Tibial nerve (tissue), 4 donors: ENCODE measurements at regions not wholly inside any gene's neighbourhood (a gene's known extent, or its start where the extent isn't known, plus 50 kb on each side); places are given as distances from the start of the nearest gene placed in this dataset.

ENCODE experiments used
- DNase-seq, 2 donors: peaks; one replicate each; pipeline ENCODE4 v3.0.0-alpha.2; 2019; ENCODE audit warnings: low spot score in 2 of 2
- H3K27ac ChIP-seq, 4 donors: fragments of 200-600 bp; sonication (generic) in 3 of 4; one replicate each; pipeline ENCODE4 v1.5.1; 2017 to 2019; ENCODE audit warnings: mild to moderate bottlenecking in 1 of 4
- H3K27me3 ChIP-seq, 2 donors: fragments of 200-600 bp; sonication (generic) in 1 of 2; one replicate each; pipeline versions ENCODE4 v1.5.1 to v1.6.0; 2017 to 2019
- H3K36me3 ChIP-seq, 3 donors: fragments of 200-600 bp; sonication (generic); one replicate each; pipeline ENCODE4 v1.5.1; 2018 to 2019
- H3K4me1 ChIP-seq, 4 donors: fragments of 200-600 bp; sonication (generic) in 3 of 4; one replicate each; pipeline ENCODE4 v1.5.1; 2017 to 2019
- H3K4me3 ChIP-seq, 4 donors: fragments of 200-600 bp; sonication (generic) in 3 of 4; one replicate each; pipeline ENCODE4 v1.5.1; 2017 to 2019; ENCODE audit warnings: mild to moderate bottlenecking in 1 of 4, moderate library complexity in 1 of 4
- H3K9me3 ChIP-seq, 4 donors: fragments of 200-600 bp; sonication (generic) in 3 of 4; one replicate each; pipeline ENCODE4 v1.5.1; 2017 to 2019
- CTCF ChIP-seq, 5 experiments: fragments of 200-600 bp in 3 of 5; fragments of 450-650 bp in 2 of 5; sonication (generic) in 3 of 5; IDR thresholded peaks; one replicate each; pipeline ENCODE4 v1.5.1; 2016 to 2019; ENCODE audit warnings: antibody characterized with exemption in 5 of 5, mild to moderate bottlenecking in 3 of 5, moderate library complexity in 2 of 5
- EP300 ChIP-seq, 2 donors: sonication (generic); formaldehyde crosslinking; IDR thresholded peaks; one replicate each; pipeline ENCODE4 v1.6.1; 2017; ENCODE audit warnings: antibody characterized with exemption in 2 of 2, mild to moderate bottlenecking in 1 of 2
- POLR2A ChIP-seq, 2 donors: fragments of 450-650 bp; IDR thresholded peaks; one replicate each; pipeline ENCODE4 v1.6.1; 2017; ENCODE audit warnings: antibody characterized with exemption in 2 of 2, mild to moderate bottlenecking in 2 of 2, moderate library complexity in 2 of 2
- WGBS, 2 donors: methylation state at CpG; one replicate each; pipeline ENCODE4 v1.1.5; 2018; 5-methylcytosine and 5-hydroxymethylcytosine counted together

GRCh38 chr5:107230367-107230766 is 440.4 kb downstream of the EFNA5 start:
- WGBS, 2 donors = 79 to 90% methylated on average over 3 of the region's 3 CpGs

GRCh38 chr5:107228226-107228625 is 442.5 kb downstream of the EFNA5 start:
- Histone ChIP-seq H3K27ac (no peak overlapping the region), H3K36me3 (no peaks in the 10 kb centered on the region), H3K9me3 (no peaks in the 10 kb centered on the region), H3K4me1 (no peaks in the 10 kb centered on the region), H3K4me3 (no peak overlapping the region), H3K27me3 (no peaks in the 10 kb centered on the region)
- no peak for TF ChIP-seq POLR2A (IDR thresholded peaks at IDR 0.05)
- no peak for TF ChIP-seq EP300 (IDR thresholded peaks at IDR 0.05)
- no peak for DNase-seq
- WGBS, 2 donors = 64 to 68% methylated on average over 2 of the region's 2 CpGs

More at GRCh38 chr5:107230367-107230766, 440.4 kb downstream of the EFNA5 start:
- Histone ChIP-seq H3K4me3 (no peak overlapping the region), H3K4me1 (no peaks in the 10 kb centered on the region), H3K9me3 (no peaks in the 10 kb centered on the region), H3K27ac (no peak overlapping the region), H3K36me3 (no peaks in the 10 kb centered on the region), H3K27me3 (no peaks in the 10 kb centered on the region)
- DNase-seq = no peak
- TF ChIP-seq POLR2A (IDR thresholded peaks at IDR 0.05) (no peak), CTCF (IDR thresholded peaks at IDR 0.05) (no peak), EP300 (IDR thresholded peaks at IDR 0.05) (no peak)

GRCh38 chr5:107224272-107224671 is 446.5 kb downstream of the EFNA5 start:
- no peak overlapping the region for H3K27ac ChIP-seq
- WGBS, 2 donors = 66 to 70% methylated on average over 1 of the region's 1 CpG
- no peaks in the 10 kb centered on the region for H3K36me3 ChIP-seq
- no peak overlapping the region for H3K4me3 ChIP-seq
- no peaks in the 10 kb centered on the region for H3K27me3 ChIP-seq
- TF ChIP-seq CTCF (IDR thresholded peaks at IDR 0.05) (no peak), POLR2A (IDR thresholded peaks at IDR 0.05) (no peak), EP300 (IDR thresholded peaks at IDR 0.05) (no peak)
- H3K9me3 ChIP-seq = no peaks in the 10 kb centered on the region
- no peaks in the 10 kb centered on the region for H3K4me1 ChIP-seq
- no peak for DNase-seq

- Histone ChIP-seq H3K4me3 (no peak overlapping the region), H3K27ac (no peak overlapping the region), H3K4me1 (no peaks in the 10 kb centered on the region), H3K36me3 (no peaks in the 10 kb centered on the region), H3K27me3 (no peaks in the 10 kb centered on the region), H3K9me3 (no peaks in the 10 kb centered on the region)
- TF ChIP-seq EP300 (IDR thresholded peaks at IDR 0.05) (no peak), POLR2A (IDR thresholded peaks at IDR 0.05) (no peak), CTCF (IDR thresholded peaks at IDR 0.05) (no peak)
- no peak for DNase-seq
- 74 to 78% methylated on average over 2 of the region's 2 CpGs for WGBS, 2 donors
These were observed 447.7 kb downstream of the EFNA5 start for GRCh38 chr5:107223066-107223465.

- no peak overlapping the region for H3K4me3 ChIP-seq
- no peaks in the 10 kb centered on the region for H3K27me3 ChIP-seq
- no peak for DNase-seq
- H3K27ac ChIP-seq = no peak overlapping the region
- no peak for TF ChIP-seq CTCF (IDR thresholded peaks at IDR 0.05)
- no peak for TF ChIP-seq POLR2A (IDR thresholded peaks at IDR 0.05)
- TF ChIP-seq EP300 (IDR thresholded peaks at IDR 0.05) = no peak
- H3K9me3 ChIP-seq = no peaks in the 10 kb centered on the region
- no peaks in the 10 kb centered on the region for H3K4me1 ChIP-seq
- 63 to 65% methylated on average over 1 of the region's 1 CpG for WGBS, 2 donors
- no peaks in the 10 kb centered on the region for H3K36me3 ChIP-seq
These were observed 450.7 kb downstream of the EFNA5 start for GRCh38 chr5:107219993-107220392.
